CD4-positive, alpha-beta T cell (primary cell): ENCODE measurements at regions not wholly inside any gene's neighbourhood (a gene's known extent, or its start where the extent isn't known, plus 50 kb on each side); places are given as distances from the start of the nearest gene placed in this dataset.

Experiments used
- ATAC-seq: fragments of 200-7000 bp; cut with Tn5 transposase; one replicate; pipeline ENCODE4 v1.10.0; 2022; ENCODE audit warnings: mild to moderate bottlenecking; ENCODE audit not compliant: poor library complexity
- CTCF ChIA-PET: fragments of 350-600 bp; sonication (Branson Sonifier 250); formaldehyde crosslinking; loops from one replicate; lab custom pipeline; 2021; ENCODE audit warnings: antibody characterized with exemption, inconsistent platforms; lab: Charles Lee
- POLR2A ChIA-PET: fragments of 350-600 bp; sonication (Branson Sonifier 250); formaldehyde crosslinking; loops from one replicate; lab custom pipeline; 2021; ENCODE audit warnings: antibody characterized with exemption, inconsistent platforms; lab: Charles Lee
- DNase-seq, 14 experiments: peaks; one replicate each; pipeline ENCODE4 v3.0.0-alpha.2; 2013 to 2020; ENCODE audit warnings: mixed read lengths in 2 of 14
- H3K27ac ChIP-seq, 2 donors: one replicate each; pipeline versions ENCODE4 v1.5.1 to v1.7.0; 2013; ENCODE audit warnings: low read length in 2 of 2, low read depth in 1 of 2, mild to moderate bottlenecking in 1 of 2
- H3K27me3 ChIP-seq, 2 experiments: 1 replicate in 1 of 2; 2 replicates in 1 of 2; pipeline versions ENCODE4 v1.6.1 to v1.7.0; 2013; ENCODE audit warnings: low read length in 2 of 2, control low read depth in 1 of 2, mild to moderate bottlenecking in 1 of 2, moderate library complexity in 1 of 2; ENCODE audit not compliant: insufficient read depth in 2 of 2, control insufficient read depth in 1 of 2
- H3K36me3 ChIP-seq: one replicate; pipeline ENCODE4 v1.6.1; 2013; ENCODE audit warnings: low read length, control low read depth; ENCODE audit not compliant: insufficient read depth
- H3K4me1 ChIP-seq: one replicate; pipeline ENCODE4 v1.6.1; 2013; ENCODE audit warnings: low read length, control low read depth; ENCODE audit not compliant: insufficient read depth
- H3K4me3 ChIP-seq: one replicate; pipeline ENCODE4 v1.5.1; 2013; ENCODE audit warnings: mild to moderate bottlenecking, low read length, moderate library complexity
- H3K9me3 ChIP-seq, 2 experiments: 1 replicate in 1 of 2; 2 replicates in 1 of 2; pipeline versions ENCODE4 v1.6.1 to v1.7.0; 2013; ENCODE audit warnings: low read length in 2 of 2, mild to moderate bottlenecking in 2 of 2, control low read depth in 1 of 2, moderate library complexity in 1 of 2; ENCODE audit not compliant: control insufficient read depth in 1 of 2, insufficient read depth in 1 of 2
- H3K27ac Mint-ChIP-seq: one replicate; pipeline ENCODE4 v1.8.0; 2020; ENCODE audit warnings: mixed read lengths
- H3K27me3 Mint-ChIP-seq: one replicate; pipeline ENCODE4 v1.8.0; 2021; ENCODE audit warnings: mixed read lengths
- H3K36me3 Mint-ChIP-seq: one replicate; pipeline ENCODE4 v1.8.0; 2021; ENCODE audit warnings: low read depth, mixed read lengths
- H3K4me1 Mint-ChIP-seq: one replicate; pipeline ENCODE4 v1.8.0; 2021; ENCODE audit warnings: low read depth, mixed read lengths
- H3K4me3 Mint-ChIP-seq: one replicate; pipeline ENCODE4 v1.8.0; 2020; ENCODE audit warnings: mild to moderate bottlenecking, mixed read lengths
- H3K9me3 Mint-ChIP-seq: one replicate; pipeline ENCODE4 v1.8.0; 2020; ENCODE audit warnings: mixed read lengths
- intact Hi-C, 2 experiments: fragments of 100-400 bp; cut with DNase I in 1 of 2; cut with micrococcal nuclease in 1 of 2; formaldehyde crosslinking; loops; one replicate each; pipeline versions ENCODE4 v1.15.1 to v1.9.0; 2023 to 2025; cut with DNase I, micrococcal nuclease
- TF ChIP-seq, protein P1 (sequence below): fragments of 200-600 bp; IDR thresholded peaks from one replicate; pipeline ENCODE4 v1.8.0; 2022; ENCODE audit warnings: antibody characterized with exemption, mild to moderate bottlenecking

DNA sequence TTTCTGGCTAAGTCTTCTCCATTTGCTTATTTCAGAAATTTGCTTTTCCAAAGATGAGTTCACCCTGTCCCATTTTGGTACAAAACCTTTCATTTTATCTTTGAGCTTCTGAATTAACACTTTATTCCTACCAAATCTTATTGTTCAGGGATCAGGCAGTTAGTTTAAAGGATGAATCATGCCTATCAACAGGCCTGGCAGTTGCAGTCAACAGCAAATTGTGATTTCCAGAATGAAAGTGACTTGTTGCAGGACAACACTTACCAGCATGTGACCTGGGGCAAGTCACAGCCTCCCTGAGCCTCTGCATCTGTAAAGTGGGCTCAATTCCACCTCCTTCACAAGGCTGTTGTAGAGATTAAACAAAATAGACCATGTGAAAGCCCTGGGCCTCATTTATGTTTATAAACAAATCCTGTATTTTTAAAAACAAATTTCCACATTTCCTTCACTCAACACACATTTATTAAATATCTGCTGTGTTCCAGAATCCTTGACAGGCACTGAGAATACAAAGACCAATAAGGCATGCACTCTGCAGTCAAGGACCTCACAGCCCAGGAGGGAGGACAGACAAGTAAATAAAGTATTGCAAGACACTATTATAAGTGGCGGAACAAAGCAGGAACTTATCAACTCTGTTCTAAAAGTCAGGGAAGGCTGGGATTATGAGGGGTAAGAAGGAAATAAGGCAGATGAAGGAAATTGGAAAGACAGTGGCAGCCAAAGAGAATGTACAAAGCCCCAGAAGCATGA is 359.1 kb upstream of the IL12A start:
- Mint-ChIP-seq H3K9me3 (no peaks in the 10 kb centered on the region), H3K27ac (no peak overlapping the region), H3K27me3 (no peaks in the 10 kb centered on the region), H3K4me3 (no peak overlapping the region), H3K36me3 (no peaks in the 10 kb centered on the region), H3K4me1 (no peaks in the 10 kb centered on the region)
- no peak for DNase-seq
- POLR2A ChIA-PET: no interaction called here
- ATAC-seq: no peak
- no peaks in the 10 kb centered on the region for H3K27me3 ChIP-seq
- intact Hi-C loops: no loop called here
- H3K27ac ChIP-seq: no peak overlapping the region
- no peaks in the 10 kb centered on the region for H3K4me1 ChIP-seq
- H3K36me3 ChIP-seq: no peaks in the 10 kb centered on the region
- no peak overlapping the region for H3K4me3 ChIP-seq
- CTCF ChIA-PET: no interaction called here
- H3K9me3 ChIP-seq: no peaks in the 10 kb centered on the region
- TF ChIP-seq, protein P1, sequence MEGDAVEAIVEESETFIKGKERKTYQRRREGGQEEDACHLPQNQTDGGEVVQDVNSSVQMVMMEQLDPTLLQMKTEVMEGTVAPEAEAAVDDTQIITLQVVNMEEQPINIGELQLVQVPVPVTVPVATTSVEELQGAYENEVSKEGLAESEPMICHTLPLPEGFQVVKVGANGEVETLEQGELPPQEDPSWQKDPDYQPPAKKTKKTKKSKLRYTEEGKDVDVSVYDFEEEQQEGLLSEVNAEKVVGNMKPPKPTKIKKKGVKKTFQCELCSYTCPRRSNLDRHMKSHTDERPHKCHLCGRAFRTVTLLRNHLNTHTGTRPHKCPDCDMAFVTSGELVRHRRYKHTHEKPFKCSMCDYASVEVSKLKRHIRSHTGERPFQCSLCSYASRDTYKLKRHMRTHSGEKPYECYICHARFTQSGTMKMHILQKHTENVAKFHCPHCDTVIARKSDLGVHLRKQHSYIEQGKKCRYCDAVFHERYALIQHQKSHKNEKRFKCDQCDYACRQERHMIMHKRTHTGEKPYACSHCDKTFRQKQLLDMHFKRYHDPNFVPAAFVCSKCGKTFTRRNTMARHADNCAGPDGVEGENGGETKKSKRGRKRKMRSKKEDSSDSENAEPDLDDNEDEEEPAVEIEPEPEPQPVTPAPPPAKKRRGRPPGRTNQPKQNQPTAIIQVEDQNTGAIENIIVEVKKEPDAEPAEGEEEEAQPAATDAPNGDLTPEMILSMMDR: no peak

DNA sequence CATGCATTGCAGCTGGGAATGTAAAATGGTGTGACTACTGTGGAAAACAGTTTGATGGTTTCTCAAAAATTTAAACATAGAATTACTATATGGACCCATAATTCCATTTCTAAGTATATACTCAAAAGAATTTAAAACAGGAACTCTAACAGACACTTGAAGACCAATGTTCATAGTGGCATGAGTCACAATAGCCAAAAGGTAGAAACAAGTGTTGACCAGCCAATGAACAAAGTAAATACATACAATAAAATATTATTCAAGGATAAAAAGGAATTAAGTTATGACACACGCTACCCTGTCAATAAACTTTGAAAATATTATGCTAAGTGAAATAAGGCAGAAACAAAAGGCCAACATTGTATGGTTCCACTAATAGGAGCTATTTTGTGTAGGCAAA is 357.4 kb upstream of the IL12A start:
- H3K27me3 Mint-ChIP-seq: no peaks in the 10 kb centered on the region
- H3K27ac Mint-ChIP-seq: no peak overlapping the region
- DNase-seq: no peak
- intact Hi-C loops: no loop called here
- H3K36me3 Mint-ChIP-seq: no peaks in the 10 kb centered on the region
- CTCF ChIA-PET: no interaction called here
- Histone ChIP-seq H3K4me1 (no peaks in the 10 kb centered on the region), H3K4me3 (no peak overlapping the region), H3K27me3 (no peaks in the 10 kb centered on the region), H3K27ac (no peak overlapping the region), H3K36me3 (no peaks in the 10 kb centered on the region), H3K9me3 (no peaks in the 10 kb centered on the region)
- POLR2A ChIA-PET: no interaction called here
- TF ChIP-seq, protein P1: no peak
- no peaks in the 10 kb centered on the region for H3K9me3 Mint-ChIP-seq
- H3K4me1 Mint-ChIP-seq: no peaks in the 10 kb centered on the region
- no peak overlapping the region for H3K4me3 Mint-ChIP-seq
- no peak for ATAC-seq

DNA sequence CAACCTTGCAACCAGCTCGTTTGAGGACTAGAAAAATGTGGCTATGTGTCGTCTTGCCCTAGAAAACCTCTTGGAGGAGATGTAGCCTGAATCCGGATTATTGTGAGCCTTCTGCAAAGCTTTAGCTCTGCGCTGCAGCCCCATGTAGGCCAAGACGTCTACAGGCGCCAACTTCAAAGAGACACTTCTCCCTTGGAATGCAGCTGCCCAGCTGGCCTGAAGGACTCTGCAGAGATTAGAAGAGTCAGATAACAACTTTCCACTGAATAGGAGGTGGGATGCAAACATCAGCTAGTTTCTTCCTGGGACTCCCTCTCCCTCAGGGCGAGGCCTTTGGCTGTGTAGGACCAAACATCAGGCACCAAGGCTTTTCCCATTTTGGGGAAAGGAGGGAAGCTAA is 356.5 kb upstream of the IL12A start:
- H3K36me3 ChIP-seq: no peaks in the 10 kb centered on the region
- no peak overlapping the region for H3K27ac Mint-ChIP-seq
- no peaks in the 10 kb centered on the region for H3K4me1 Mint-ChIP-seq
- DNase-seq: no peak
- H3K27me3 ChIP-seq: no peaks in the 10 kb centered on the region
- H3K9me3 Mint-ChIP-seq: no peaks in the 10 kb centered on the region
- no peak overlapping the region for H3K27ac ChIP-seq
- H3K36me3 Mint-ChIP-seq: no peaks in the 10 kb centered on the region
- TF ChIP-seq, protein P1: no peak
- intact Hi-C loops: no loop called here
- H3K4me1 ChIP-seq: no peaks in the 10 kb centered on the region
- H3K27me3 Mint-ChIP-seq: no peaks in the 10 kb centered on the region
- no peaks in the 10 kb centered on the region for H3K9me3 ChIP-seq
- H3K4me3 ChIP-seq: no peak overlapping the region
- H3K4me3 Mint-ChIP-seq: no peak overlapping the region
- ATAC-seq: no peak
- POLR2A ChIA-PET: no interaction called here
- CTCF ChIA-PET: no interaction called here
